ENCODE measurements at regions not wholly inside any gene's neighbourhood (a gene's known extent, or its start where the extent isn't known, plus 50 kb on each side); places are given as distances from the start of the nearest gene placed in this dataset.

- TF ChIP-seq CTCF (IDR thresholded peaks at IDR 0.05; ENCODE audit: insufficient read depth, low read length, poor library complexity, severe bottlenecking) = no peak
- DNase-seq (ENCODE audit: extremely low read depth, insufficient read length) = no peak
Measured at GRCh38 chr1:244280859-244281258, 170.8 kb downstream of the ADSS2 start.

GRCh38 chr1:244283772-244284171 is 167.9 kb downstream of the ADSS2 start:
- H3K27me3 ChIP-seq (replicated peaks; ENCODE audit: control insufficient read depth, insufficient read depth, low read length) = no peaks in the 10 kb centered on the region; the same call in 1 of the 2 replicates
- no peak overlapping the region for H3K4me3 ChIP-seq (replicated peaks; ENCODE audit: low read depth, low read length)
- no peak for TF ChIP-seq CTCF (IDR thresholded peaks at IDR 0.05; ENCODE audit: insufficient read depth, low read length, poor library complexity, severe bottlenecking)
- no peak for DNase-seq (ENCODE audit: extremely low read depth, insufficient read length)
- no peaks in the 10 kb centered on the region for H3K36me3 ChIP-seq (ENCODE audit: control insufficient read depth, insufficient read depth, low read length)

More at GRCh38 chr1:244280859-244281258, 170.8 kb downstream of the ADSS2 start:
- Histone ChIP-seq H3K36me3 (ENCODE audit: control insufficient read depth, insufficient read depth, low read length) (no peaks in the 10 kb centered on the region), H3K4me3 (replicated peaks; ENCODE audit: low read depth, low read length) (no peak overlapping the region), H3K27me3 (replicated peaks; ENCODE audit: control insufficient read depth, insufficient read depth, low read length) (no peaks in the 10 kb centered on the region)

GRCh38 chr1:244284641-244285156 is 167.0 kb downstream of the ADSS2 start:
- no peaks in the 10 kb centered on the region; the same call in 1 of the 2 replicates for H3K27me3 ChIP-seq (replicated peaks; ENCODE audit: control insufficient read depth, insufficient read depth, low read length)
- no peaks in the 10 kb centered on the region for H3K36me3 ChIP-seq (ENCODE audit: control insufficient read depth, insufficient read depth, low read length)
- TF ChIP-seq CTCF (IDR thresholded peaks at IDR 0.05; ENCODE audit: insufficient read depth, low read length, poor library complexity, severe bottlenecking) = no peak
- DNase-seq (ENCODE audit: extremely low read depth, insufficient read length) = no peak
- H3K4me3 ChIP-seq (replicated peaks; ENCODE audit: low read depth, low read length) = no peak overlapping the region

DNA sequence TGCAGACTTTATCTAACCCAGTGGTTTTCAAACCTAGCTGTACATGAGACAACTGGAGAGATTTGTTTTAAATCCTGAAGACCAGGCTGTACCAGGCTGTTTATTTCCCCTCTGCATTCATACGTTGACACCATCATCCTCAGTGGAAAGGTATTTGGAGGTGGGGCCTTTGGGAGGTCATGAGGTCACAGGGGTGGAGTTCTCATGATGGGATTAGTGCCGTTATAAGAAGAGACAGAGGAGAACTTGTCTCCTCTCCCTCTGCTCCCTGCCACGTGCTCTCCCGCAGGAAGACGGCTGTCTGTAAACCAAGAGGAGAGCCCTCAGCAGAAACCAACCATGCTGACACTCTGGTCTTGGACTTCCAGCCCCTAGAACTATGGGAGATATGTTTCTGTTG is 165.4 kb downstream of the ADSS2 start:
- no peaks in the 10 kb centered on the region for H3K36me3 ChIP-seq (ENCODE audit: control insufficient read depth, insufficient read depth, low read length)
- TF ChIP-seq CTCF (IDR thresholded peaks at IDR 0.05; ENCODE audit: insufficient read depth, low read length, poor library complexity, severe bottlenecking) = no peak
- no peak for DNase-seq (ENCODE audit: extremely low read depth, insufficient read length)
- no peaks in the 10 kb centered on the region; the same call in 1 of the 2 replicates for H3K27me3 ChIP-seq (replicated peaks; ENCODE audit: control insufficient read depth, insufficient read depth, low read length)
- no peak overlapping the region for H3K4me3 ChIP-seq (replicated peaks; ENCODE audit: low read depth, low read length)

GRCh38 chr1:244287726-244288125 is 164.0 kb downstream of the ADSS2 start:
- Histone ChIP-seq H3K4me3 (replicated peaks; ENCODE audit: low read depth, low read length) (no peak overlapping the region), H3K36me3 (ENCODE audit: control insufficient read depth, insufficient read depth, low read length) (no peaks in the 10 kb centered on the region), H3K27me3 (replicated peaks; ENCODE audit: control insufficient read depth, insufficient read depth, low read length) (no peaks in the 10 kb centered on the region; the same call in 1 of the 2 replicates)
- no peak for TF ChIP-seq CTCF (IDR thresholded peaks at IDR 0.05; ENCODE audit: insufficient read depth, low read length, poor library complexity, severe bottlenecking)
- no peak for DNase-seq (ENCODE audit: extremely low read depth, insufficient read length)

- no peaks in the 10 kb centered on the region; the same call in 1 of the 2 replicates for H3K27me3 ChIP-seq (replicated peaks; ENCODE audit: control insufficient read depth, insufficient read depth, low read length)
- H3K4me3 ChIP-seq (replicated peaks; ENCODE audit: low read depth, low read length) = no peak overlapping the region
- TF ChIP-seq CTCF (IDR thresholded peaks at IDR 0.05; ENCODE audit: insufficient read depth, low read length, poor library complexity, severe bottlenecking) = no peak
- H3K36me3 ChIP-seq (ENCODE audit: control insufficient read depth, insufficient read depth, low read length) = no peaks in the 10 kb centered on the region
- DNase-seq (ENCODE audit: extremely low read depth, insufficient read length) = no peak
Measured at GRCh38 chr1:244288663-244289062, 163.0 kb downstream of the ADSS2 start.
